H4 (cell line): ENCODE measurements at regions not wholly inside any gene's neighbourhood (a gene's known extent, or its start where the extent isn't known, plus 50 kb on each side); places are given as distances from the start of the nearest gene placed in this dataset.
"Not testable (repeated sequence)": the region's sequence is repeated elsewhere in the genome, so short reads cannot be mapped to it uniquely, and the experiment has no call there.

ENCODE experiments used
- DNase-seq: peaks from one replicate; pipeline ENCODE4 v3.0.0-alpha.2; 2015; ENCODE audit warnings: low spot score

GRCh38 chr1:168420177-168420576, 123.6 kb downstream of the XCL2 start:
- DNase-seq: no peak

GRCh38 chr1:168419736-168420135, 124.1 kb downstream of the XCL2 start:
- DNase-seq: no peak

DNA sequence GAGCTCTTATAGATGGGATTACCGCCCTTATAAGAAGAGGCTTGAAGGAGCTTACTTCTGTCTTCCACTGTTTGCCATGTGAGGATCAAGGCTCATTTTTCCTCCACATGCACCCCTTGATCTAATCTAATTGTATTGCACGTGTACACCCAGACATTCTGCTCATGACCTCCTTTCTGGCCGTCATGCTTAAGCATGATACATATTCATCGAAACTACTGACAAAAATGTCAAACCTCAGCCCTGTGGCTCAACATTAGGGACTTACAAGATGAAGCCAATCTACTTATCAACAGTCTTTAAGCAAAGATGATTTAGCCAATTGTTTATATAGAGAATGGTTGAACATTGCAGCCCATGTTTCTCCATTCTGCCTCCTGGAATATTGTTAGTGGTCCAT, 127.6 kb downstream of the XCL2 start:
- DNase-seq: no peak

DNA sequence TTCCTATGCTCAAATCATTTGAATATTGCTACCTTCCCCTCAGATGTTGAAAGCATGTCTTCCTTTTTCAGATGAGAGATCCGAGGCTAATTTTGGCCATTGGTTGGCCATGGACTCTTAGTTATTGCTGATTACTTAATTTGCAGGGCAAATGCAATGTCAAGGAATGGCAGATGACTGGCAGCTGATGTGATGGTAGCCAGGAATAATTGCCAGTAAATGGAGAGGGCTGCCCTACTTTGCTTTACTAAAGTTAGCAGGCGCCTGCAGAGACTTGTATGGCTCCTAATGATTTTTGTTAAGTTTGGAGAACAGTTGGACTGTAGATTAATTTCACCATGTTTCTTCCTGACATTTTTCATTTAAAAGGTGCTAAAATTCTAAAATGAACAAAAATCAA, 128.9 kb downstream of the XCL2 start:
- DNase-seq: no peak

GRCh38 chr1:168410464-168410863, 129.8 kb downstream of the TBX19 start:
- DNase-seq: no peak

DNA sequence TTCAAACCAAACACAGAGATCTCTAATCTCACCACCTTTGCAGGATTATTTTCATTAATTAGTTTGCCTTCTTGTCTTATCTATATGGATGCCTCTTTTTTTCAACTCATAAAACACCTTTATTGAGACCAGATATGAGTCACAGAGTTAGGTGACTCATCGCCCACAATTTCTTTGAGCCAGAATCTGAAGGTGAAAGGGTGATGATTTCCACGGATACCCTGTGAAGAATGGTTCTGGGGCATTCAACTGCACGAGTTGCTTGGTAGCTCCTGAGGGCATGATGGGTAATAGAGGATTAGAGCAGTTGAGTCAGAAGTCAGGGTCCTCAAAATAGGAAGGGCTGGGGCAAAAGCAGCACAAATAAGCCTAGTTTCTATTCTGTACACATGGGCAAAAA, 128.2 kb downstream of the TBX19 start:
- DNase-seq: peak; percentile 45

DNA sequence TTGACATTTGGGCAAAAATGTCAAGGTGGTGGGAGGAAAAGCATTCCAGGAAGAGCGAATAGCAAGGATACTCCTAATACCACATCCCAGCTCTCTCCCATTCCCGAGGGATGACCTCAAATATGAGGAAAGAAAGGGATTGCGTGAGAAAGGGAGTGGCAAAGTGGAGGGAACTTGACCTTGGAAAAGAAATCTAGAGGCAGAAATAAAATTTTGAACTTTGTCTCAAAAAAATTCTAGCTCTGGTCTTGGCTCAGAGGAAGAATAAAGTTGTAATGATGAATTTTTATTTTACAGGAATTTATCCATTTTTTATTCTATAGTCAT, 127.8 kb downstream of the TBX19 start:
- DNase-seq: peak; percentile 52

GRCh38 chr1:168407832-168408538, 127.3 kb downstream of the TBX19 start:
- no peak for DNase-seq

DNA sequence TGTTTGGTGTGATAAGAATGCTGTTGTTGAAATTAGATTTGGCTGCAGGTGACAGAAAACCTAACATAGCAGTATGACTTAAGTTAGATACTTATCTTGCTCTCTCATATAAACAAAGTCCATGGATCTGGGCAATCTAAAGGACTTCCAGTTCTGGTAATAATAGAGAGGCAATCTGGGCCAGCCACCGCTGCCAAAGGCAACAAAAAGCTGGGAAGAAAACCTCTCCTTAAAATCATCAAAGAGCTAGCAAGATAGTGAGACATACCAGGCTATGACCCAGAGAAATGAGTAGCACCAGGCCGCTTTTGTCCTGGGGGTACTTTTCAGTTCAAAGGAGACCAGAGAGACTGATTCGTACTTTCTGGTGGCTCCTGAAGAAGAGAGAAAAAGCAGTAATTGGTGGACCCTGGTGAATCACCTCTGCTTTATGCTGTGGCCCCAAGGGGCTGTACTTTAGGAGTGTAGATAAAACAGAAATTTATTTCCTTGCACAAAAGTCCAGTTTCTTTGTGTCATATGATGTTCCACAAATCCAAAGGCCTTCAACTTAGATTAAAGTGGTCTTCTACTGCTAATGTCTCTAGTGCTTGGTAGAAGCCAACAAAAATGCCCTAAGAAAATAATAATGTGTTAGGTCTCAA, 125.4 kb downstream of the TBX19 start:
- no peak for DNase-seq

DNA sequence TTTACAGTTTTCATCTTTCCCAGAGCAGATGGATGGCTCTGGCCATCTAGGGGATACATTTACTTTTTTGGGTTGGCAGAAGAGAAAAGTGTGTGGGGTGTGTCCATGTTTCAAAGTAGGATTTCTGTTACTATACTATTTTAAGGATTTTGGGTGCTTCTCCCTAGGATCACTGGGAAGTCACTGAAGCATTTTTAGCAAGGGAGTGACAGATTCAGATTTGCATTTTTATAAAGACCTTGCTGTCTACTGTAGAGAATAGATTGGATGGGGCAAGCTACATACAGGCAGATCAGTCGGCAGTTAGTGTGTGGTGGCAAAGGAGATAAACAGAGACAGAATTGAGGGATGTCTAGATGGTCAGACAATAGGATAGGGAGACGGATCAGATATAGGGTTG, 122.5 kb downstream of the TBX19 start:
- no peak for DNase-seq

- DNase-seq: not testable (repeated sequence)
Observed at GRCh38 chr1:168402466-168402865, 121.8 kb downstream of the TBX19 start.

DNA sequence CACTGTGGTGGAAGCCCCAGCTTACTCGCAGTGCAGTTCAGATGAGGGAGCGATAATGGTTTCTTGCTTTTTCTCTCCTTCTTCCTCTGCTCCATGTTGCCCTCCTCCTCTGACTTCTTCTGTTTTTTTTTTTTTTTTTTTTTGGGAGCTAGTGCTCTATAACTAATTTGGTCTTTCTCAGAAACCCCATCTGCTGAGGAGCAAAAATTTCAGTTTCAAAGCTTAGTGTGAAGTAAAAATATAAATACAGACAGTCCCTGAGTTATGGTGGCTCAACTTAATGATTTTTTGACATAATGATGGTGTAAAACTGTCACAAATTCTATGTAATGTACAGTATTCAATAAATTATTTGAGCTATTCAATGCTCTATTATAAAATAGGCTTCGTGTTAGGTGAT, 120.7 kb downstream of the TBX19 start:
- DNase-seq: no peak

- no peak for DNase-seq
Observed at GRCh38 chr1:168400139-168400538, 119.5 kb downstream of the TBX19 start.

DNA sequence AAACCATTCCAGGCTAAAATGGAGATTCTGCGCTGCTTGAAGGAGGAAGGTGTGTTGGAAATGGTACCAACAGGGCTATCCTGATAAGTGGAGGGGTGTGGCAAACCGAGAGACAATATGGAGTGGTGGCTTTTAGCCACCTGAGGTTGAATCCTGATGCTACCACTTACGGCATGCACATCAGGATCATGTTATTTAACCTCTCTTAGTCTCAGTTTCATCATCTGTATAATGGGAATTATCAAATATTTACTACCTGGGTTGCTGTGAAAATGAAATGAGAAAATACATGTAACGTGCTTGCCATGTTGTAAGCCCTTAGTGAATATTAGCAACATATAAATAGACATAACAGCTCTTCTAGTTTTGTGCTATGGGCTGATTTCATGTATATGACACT, 117.1 kb downstream of the TBX19 start:
- no peak for DNase-seq

DNA sequence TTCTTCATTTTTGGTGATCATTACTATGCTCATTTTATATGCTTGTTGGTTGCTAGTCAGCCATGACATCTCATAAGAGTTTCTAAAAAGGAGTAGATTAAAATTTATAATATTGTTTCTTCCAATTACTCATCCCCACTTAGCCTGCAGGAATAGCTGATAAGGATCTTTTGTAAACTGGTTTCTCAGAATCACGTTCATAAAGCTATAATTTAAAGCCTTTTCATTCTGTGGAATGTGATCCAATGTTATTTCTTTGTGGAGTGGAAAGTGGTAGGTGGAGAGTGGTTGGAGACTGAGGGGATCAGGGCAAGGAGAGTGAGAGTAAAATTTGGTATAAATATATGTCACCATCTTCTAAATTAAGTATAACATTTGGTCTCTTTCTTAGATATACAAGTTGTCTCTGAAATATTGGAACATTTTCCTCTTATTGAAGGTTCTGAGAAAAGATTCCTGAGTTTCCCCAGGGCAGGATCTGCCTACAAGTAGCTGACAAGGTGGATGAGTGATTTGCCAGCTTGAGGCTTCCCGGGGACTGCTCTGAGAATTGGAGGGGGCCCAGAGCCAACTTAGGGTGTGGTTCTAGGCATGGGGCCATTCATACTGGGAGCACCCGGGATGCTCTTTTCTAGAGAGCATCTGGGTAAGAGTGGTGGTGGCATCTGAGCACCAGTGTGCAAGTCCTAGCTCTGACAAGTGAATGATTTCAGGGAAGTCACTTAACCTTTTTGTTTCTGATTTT, 116.4 kb downstream of the TBX19 start:
- DNase-seq: no peak

- peak; percentile 19 for DNase-seq
Observed at GRCh38 chr1:168396508-168396907, 115.8 kb downstream of the TBX19 start.

- no peak for DNase-seq
Observed at GRCh38 chr1:168394858-168395257, 114.2 kb downstream of the TBX19 start.

DNA sequence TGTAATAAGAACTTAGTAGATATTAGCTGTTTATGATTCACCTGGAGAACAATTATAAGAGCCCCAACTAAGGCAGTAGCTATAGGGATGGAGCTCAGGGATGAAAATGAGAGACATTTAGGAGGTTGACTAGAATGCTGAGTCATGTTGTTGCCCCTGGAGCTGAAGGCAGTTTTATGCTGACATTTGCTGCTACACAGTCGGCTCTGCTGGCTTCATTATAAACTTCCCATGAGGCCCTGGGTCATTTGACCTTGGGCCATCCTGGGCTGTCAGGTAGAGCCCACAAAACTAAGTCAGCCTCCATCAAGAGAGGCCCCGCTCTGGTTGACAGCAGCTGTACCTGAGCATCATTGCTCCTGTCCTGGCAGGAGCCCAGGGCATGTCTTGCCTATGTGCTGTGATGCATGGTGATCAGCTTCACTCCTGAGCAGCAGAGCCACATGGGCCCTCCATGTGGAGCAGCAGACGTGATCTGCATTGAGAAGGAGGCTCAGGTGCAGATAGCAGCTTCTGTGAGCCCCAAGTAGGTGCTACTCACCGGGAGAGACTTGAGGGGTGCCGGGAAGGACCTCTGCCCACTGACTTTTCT, 112.4 kb downstream of the TBX19 start:
- peak; percentile 16 for DNase-seq

DNA sequence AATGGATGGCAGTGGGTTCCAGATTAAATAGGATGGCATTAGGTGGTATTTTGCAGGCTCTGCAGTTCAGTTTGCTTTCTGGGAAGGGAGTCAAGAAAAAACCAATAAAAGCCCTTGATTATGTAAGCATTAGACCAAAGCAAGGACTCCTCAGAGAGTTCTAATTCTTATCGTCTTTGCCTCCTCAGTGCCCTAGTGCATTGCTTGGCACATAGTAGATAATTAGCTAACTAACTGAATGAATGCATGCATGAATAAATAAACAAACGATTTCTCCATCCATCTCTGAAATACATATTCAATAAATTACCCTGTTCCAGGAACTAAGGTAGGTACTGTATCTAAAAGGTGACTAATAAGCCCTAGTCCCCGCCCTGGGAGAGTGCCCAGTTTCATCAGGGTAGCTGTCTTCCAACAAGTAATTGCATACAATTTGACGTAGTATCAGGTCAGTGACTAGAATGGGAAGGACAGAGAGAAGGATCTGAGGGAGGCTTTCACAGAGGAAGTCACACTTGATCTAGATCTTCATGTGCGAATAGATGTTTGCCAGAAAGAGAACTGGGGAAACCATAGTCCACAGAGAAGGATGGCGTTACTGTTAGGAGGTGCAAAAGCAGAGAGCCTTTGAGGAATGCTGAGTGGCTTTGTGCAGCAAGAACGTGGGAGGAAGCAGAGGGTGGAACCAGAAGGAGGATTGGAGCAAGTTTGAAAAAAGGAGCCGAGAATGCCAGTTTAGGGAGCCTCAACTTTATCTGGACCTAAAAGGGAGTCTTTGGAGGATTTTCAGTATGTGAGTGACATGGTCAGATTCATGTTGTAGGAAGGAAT, 111.4 kb downstream of the TBX19 start:
- peak; percentile 51 for DNase-seq

DNA sequence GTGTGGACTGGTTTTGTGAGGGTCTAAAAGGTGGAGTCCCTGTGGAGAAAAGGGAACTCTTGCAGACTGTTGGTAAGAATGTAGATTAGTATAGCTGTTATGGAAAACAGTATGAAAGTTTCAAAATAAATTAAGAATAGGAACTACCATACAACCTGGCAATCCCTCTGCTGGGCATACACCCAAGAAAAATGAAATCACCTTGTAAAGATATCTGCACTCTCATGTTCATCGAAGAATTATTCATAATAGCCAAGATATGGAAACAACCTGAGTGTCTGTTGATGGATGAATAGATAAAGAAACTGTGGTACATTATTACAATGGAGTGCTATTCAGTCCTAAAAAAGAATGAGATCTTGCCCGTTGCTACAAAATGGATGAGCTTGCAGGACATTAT, 109.6 kb downstream of the TBX19 start:
- DNase-seq: no peak

DNA sequence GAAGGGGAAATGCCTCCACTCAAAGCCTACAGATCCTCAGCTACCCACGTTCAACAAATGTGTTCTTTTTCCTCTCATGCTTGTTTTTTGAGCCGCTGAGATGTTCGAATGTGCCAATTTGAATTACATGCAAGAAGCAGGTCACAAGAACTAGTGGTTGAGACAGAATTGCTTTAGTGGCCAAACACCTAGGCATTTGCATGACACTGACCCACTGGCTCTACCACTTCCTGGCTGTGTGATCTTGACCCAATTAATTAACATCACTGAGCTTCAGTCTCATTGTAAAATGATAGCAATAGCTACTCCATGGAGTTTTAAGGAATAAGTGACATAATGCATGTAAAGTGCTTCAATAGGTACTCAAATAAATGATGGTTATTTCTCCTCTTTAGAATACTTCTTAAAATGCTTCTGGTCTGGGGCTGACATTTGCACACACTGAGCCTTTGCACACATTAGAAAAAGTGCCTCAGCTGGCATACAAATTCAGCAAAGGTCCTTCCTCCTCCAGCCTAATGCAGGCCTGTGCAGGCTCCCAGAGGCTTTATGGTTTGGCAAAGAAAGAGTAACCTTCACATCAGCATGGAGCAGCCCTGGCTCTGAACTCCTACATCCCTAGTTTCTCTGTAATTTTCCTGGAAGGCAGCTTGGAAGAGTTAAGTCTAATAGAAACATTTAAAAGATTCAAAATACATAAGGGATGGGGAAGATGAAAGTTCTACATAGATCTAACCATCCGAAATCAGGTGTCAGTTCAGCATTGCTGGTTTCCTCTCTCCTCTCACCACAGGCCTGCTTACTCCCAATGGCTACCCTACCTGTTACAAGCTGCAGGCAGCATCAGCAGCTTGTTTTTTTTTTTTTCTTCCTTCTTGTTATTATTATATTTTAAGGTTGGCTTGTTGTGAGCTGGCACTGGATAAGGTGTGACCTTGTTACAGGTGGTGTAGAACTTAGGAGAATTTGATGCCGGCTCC, 107.4 kb downstream of the TBX19 start:
- no peak for DNase-seq
